DOHH2 (cell line): ENCODE measurements at regions not wholly inside any gene's neighbourhood (a gene's known extent, or its start where the extent isn't known, plus 50 kb on each side); places are given as distances from the start of the nearest gene placed in this dataset.

Experiments used
- H3F3A ChIP-seq: fragments of 200-600 bp; sonication (generic), shearing (Covaris generic); 2 replicates; pipeline ENCODE4 v1.6.0; 2016; ENCODE audit warnings: antibody characterized with exemption, mild to moderate bottlenecking; ENCODE audit not compliant: control insufficient read depth, insufficient read depth
- H3K27ac ChIP-seq: fragments of 200-600 bp; sonication (generic); 2 replicates; pipeline ENCODE4 v1.5.1; 2014; ENCODE audit warnings: low read depth, mild to moderate bottlenecking, low read length, moderate library complexity
- H3K27me3 ChIP-seq: fragments of 200-600 bp; sonication (generic); 2 replicates; pipeline ENCODE4 v1.6.1; 2014; ENCODE audit warnings: mild to moderate bottlenecking, low read length, mixed read lengths; ENCODE audit not compliant: control insufficient read depth
- H3K36me3 ChIP-seq: fragments of 200-600 bp; sonication (generic); 2 replicates; pipeline ENCODE4 v1.6.1; 2014; ENCODE audit warnings: mild to moderate bottlenecking, low read length, moderate library complexity, mixed read lengths; ENCODE audit not compliant: control insufficient read depth
- H3K4me1 ChIP-seq: fragments of 200-600 bp; sonication (generic); 2 replicates; pipeline ENCODE4 v1.6.1; 2014; ENCODE audit warnings: mild to moderate bottlenecking, low read length, mixed read lengths; ENCODE audit not compliant: control insufficient read depth
- H3K4me2 ChIP-seq: fragments of 200-600 bp; sonication (generic); 2 replicates; pipeline ENCODE4 v1.6.0; 2014; ENCODE audit warnings: mild to moderate bottlenecking, low read length, moderate library complexity
- H3K4me3 ChIP-seq: fragments of 200-600 bp; sonication (generic); 2 replicates; pipeline ENCODE4 v1.5.1; 2014; ENCODE audit warnings: mild to moderate bottlenecking, low read length, mixed read lengths
- H3K79me2 ChIP-seq: fragments of 200-600 bp; sonication (generic); 2 replicates; pipeline ENCODE4 v1.6.1; 2014; ENCODE audit warnings: mild to moderate bottlenecking, low read length, mixed read lengths; ENCODE audit not compliant: control insufficient read depth
- H3K9me2 ChIP-seq: fragments of 200-600 bp; sonication (generic); replicated peaks from 2 replicates; pipeline ENCODE4 v1.6.1; 2014; ENCODE audit warnings: mild to moderate bottlenecking, low read length, mixed read lengths; ENCODE audit not compliant: control insufficient read depth
- H3K9me3 ChIP-seq: fragments of 200-600 bp; sonication (generic); 2 replicates; pipeline ENCODE4 v1.6.1; 2014; ENCODE audit warnings: antibody characterized with exemption, low read length, mixed read lengths; ENCODE audit not compliant: control insufficient read depth, insufficient read depth
- H4K20me1 ChIP-seq: fragments of 200-600 bp; sonication (generic); 2 replicates; pipeline ENCODE4 v1.6.0; 2014; ENCODE audit warnings: low read depth, mild to moderate bottlenecking, antibody characterized with exemption, low read length, moderate library complexity; ENCODE audit not compliant: control insufficient read depth, insufficient read depth
- EZH2phosphoT487 ChIP-seq: fragments of 200-600 bp; sonication (generic); IDR thresholded peaks from 2 replicates; pipeline ENCODE4 v1.6.1; 2017; ENCODE audit warnings: borderline replicate concordance, mild to moderate bottlenecking, antibody characterized with exemption, low read length, moderate library complexity, mixed read lengths
- TF ChIP-seq, protein P1 (sequence below): fragments of 200-600 bp; sonication (generic); IDR thresholded peaks from one replicate; pipeline ENCODE4 v1.5.1; 2014; ENCODE audit warnings: antibody characterized with exemption, mild to moderate bottlenecking, low read depth, low read length; ENCODE audit not compliant: poor library complexity, severe bottlenecking

GRCh38 chr4:154033921-154034320 is 245.0 kb upstream of the SFRP2 start:
- no peak overlapping the region for H3K4me2 ChIP-seq
- no peaks in the 10 kb centered on the region for H3K4me1 ChIP-seq
- H3F3A ChIP-seq = no peaks in the 10 kb centered on the region
- no peaks in the 10 kb centered on the region for H3K27me3 ChIP-seq
- no peaks in the 10 kb centered on the region for H4K20me1 ChIP-seq
- no peak for TF ChIP-seq EZH2phosphoT487
- TF ChIP-seq, protein P1, sequence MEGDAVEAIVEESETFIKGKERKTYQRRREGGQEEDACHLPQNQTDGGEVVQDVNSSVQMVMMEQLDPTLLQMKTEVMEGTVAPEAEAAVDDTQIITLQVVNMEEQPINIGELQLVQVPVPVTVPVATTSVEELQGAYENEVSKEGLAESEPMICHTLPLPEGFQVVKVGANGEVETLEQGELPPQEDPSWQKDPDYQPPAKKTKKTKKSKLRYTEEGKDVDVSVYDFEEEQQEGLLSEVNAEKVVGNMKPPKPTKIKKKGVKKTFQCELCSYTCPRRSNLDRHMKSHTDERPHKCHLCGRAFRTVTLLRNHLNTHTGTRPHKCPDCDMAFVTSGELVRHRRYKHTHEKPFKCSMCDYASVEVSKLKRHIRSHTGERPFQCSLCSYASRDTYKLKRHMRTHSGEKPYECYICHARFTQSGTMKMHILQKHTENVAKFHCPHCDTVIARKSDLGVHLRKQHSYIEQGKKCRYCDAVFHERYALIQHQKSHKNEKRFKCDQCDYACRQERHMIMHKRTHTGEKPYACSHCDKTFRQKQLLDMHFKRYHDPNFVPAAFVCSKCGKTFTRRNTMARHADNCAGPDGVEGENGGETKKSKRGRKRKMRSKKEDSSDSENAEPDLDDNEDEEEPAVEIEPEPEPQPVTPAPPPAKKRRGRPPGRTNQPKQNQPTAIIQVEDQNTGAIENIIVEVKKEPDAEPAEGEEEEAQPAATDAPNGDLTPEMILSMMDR = no peak
- H3K9me3 ChIP-seq = no peaks in the 10 kb centered on the region
- H3K9me2 ChIP-seq = no peaks in the 10 kb centered on the region
- H3K36me3 ChIP-seq = no peaks in the 10 kb centered on the region
- no peak overlapping the region for H3K27ac ChIP-seq
- no peak overlapping the region for H3K4me3 ChIP-seq
- H3K79me2 ChIP-seq = no peaks in the 10 kb centered on the region

DNA sequence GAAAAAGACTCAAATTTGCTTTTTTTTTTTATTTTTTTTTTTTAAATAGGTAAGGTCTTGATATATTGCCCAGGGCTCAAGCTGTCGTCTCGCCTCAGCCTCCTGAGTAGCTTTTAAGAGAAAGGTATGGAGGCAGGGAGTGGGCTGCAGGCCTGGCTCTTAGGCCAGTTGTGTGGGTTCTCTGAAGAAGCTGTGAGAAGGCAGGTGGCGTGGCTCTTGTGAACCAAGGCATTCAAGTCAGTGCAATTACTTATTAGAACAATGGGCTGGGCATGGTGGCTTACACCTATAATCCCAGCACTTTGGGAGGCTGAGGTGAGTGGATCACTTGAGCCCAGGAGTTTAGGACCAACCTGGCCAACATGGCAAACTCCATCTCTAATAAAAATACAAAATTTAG is 244.0 kb upstream of the SFRP2 start:
- Histone ChIP-seq H3F3A (no peaks in the 10 kb centered on the region), H3K9me3 (no peaks in the 10 kb centered on the region), H3K9me2 (no peaks in the 10 kb centered on the region), H3K79me2 (no peaks in the 10 kb centered on the region), H3K36me3 (no peaks in the 10 kb centered on the region), H3K27me3 (no peaks in the 10 kb centered on the region), H3K4me3 (no peak overlapping the region), H3K4me1 (no peaks in the 10 kb centered on the region), H3K4me2 (no peak overlapping the region), H4K20me1 (no peaks in the 10 kb centered on the region), H3K27ac (no peak overlapping the region)
- TF ChIP-seq EZH2phosphoT487 = no peak
- TF ChIP-seq, protein P1 = no peak

DNA sequence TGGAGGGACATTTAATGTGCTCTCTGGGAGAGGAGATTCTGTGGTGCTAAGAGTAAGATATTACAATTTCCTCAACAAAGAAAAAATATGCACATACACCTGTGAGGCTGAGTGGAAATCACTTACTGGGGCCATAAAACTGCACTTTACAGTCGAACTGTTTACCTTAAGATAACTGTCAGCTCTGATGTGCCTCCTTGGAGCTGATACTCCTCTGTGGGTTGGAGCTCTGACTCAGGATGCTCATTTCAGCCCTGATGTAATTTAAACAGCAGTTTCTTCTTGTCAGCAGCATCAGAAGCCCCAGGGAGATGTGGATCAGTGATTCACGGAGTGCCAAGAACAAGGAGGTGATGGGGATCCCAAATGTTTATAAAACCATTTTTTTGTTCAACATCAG is 241.9 kb upstream of the SFRP2 start:
- no peaks in the 10 kb centered on the region for H3K9me2 ChIP-seq
- no peak overlapping the region for H3K27ac ChIP-seq
- no peaks in the 10 kb centered on the region for H3K27me3 ChIP-seq
- no peaks in the 10 kb centered on the region for H3K9me3 ChIP-seq
- H3K79me2 ChIP-seq = no peaks in the 10 kb centered on the region
- no peak overlapping the region for H3K4me3 ChIP-seq
- no peak for TF ChIP-seq EZH2phosphoT487
- TF ChIP-seq, protein P1 = no peak
- no peak overlapping the region for H3K4me2 ChIP-seq
- no peaks in the 10 kb centered on the region for H3K4me1 ChIP-seq
- H3K36me3 ChIP-seq = no peaks in the 10 kb centered on the region
- no peaks in the 10 kb centered on the region for H3F3A ChIP-seq
- H4K20me1 ChIP-seq = no peaks in the 10 kb centered on the region

DNA sequence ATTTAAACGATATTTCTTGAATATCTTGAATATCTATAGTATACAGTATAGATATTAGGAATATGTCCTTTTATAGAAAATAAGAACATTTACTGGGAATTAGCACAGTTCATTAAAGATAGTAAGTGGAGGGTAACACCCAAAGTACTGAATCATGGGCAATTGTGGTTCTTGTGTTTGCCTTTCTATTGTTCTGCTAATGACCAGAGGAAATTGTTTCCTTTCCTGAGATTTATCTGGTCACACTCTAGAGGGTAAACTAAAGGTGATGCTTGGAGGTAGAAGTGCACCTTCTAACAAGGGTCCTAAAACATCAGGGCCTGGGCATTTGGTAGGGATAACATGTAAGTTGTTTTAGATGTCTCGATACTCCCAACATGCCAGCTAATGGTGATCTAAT is 241.3 kb upstream of the SFRP2 start:
- H3K9me3 ChIP-seq = no peaks in the 10 kb centered on the region
- no peaks in the 10 kb centered on the region for H3K36me3 ChIP-seq
- H3K9me2 ChIP-seq = no peaks in the 10 kb centered on the region
- no peaks in the 10 kb centered on the region for H3F3A ChIP-seq
- no peak overlapping the region for H3K4me3 ChIP-seq
- H4K20me1 ChIP-seq = no peaks in the 10 kb centered on the region
- TF ChIP-seq, protein P1 = no peak
- TF ChIP-seq EZH2phosphoT487 = no peak
- H3K27me3 ChIP-seq = no peaks in the 10 kb centered on the region
- no peaks in the 10 kb centered on the region for H3K4me1 ChIP-seq
- no peak overlapping the region for H3K27ac ChIP-seq
- no peaks in the 10 kb centered on the region for H3K79me2 ChIP-seq
- no peak overlapping the region for H3K4me2 ChIP-seq
